Keratinocyte (primary cell): ENCODE measurements at regions not wholly inside any gene's neighbourhood (a gene's known extent, or its start where the extent isn't known, plus 50 kb on each side); places are given as distances from the start of the nearest gene placed in this dataset.

Experiments used
- DNase-seq: peaks from one replicate; pipeline ENCODE4 v3.0.0-alpha.2; 2011; ENCODE audit warnings: low read depth, missing footprints, low spot score
- FAIRE-seq: peaks from 2 replicates; lab custom pipeline; 2011; peaks lifted over from hg19 to GRCh38; lab: Jason Lieb, UNC
- H2AFZ ChIP-seq: 2 replicates; pipeline ENCODE4 v1.6.0; 2012; ENCODE audit warnings: low read length, control low read depth, inconsistent platforms; ENCODE audit not compliant: control insufficient read depth
- H3K27ac ChIP-seq: 2 replicates; pipeline ENCODE4 v1.5.1; 2011; ENCODE audit warnings: low read length; ENCODE audit not compliant: control insufficient read depth, insufficient read depth
- H3K27me3 ChIP-seq: 3 replicates; pipeline ENCODE4 v1.6.0; 2011; ENCODE audit warnings: low read length; ENCODE audit not compliant: control insufficient read depth, insufficient read depth; ENCODE audit errors: extremely low read depth
- H3K36me3 ChIP-seq, 2 experiments: 2 replicates in 1 of 2; 3 replicates in 1 of 2; pipeline ENCODE4 v1.5.1; 2011; ENCODE audit warnings: low read length in 2 of 2, mild to moderate bottlenecking in 1 of 2; ENCODE audit not compliant: control insufficient read depth in 2 of 2, insufficient read depth in 2 of 2; ENCODE audit errors: extremely low read depth in 1 of 2
- H3K4me1 ChIP-seq: 3 replicates; pipeline ENCODE4 v1.5.1; 2011; ENCODE audit warnings: low read length; ENCODE audit not compliant: control insufficient read depth, insufficient read depth; ENCODE audit errors: extremely low read depth
- H3K4me2 ChIP-seq: 3 replicates; pipeline ENCODE4 v1.6.0; 2011; ENCODE audit warnings: low read depth, low read length; ENCODE audit not compliant: control insufficient read depth, insufficient read depth; ENCODE audit errors: extremely low read depth
- H3K4me3 ChIP-seq, 3 experiments: fragments of 200-600 bp in 1 of 3; sonication (generic) in 1 of 3; 2 replicates in 2 of 3; 3 replicates in 1 of 3; pipeline ENCODE4 v1.5.1; 2011 to 2016; ENCODE audit warnings: low read length in 3 of 3, mild to moderate bottlenecking in 3 of 3, control low read depth in 2 of 3, inconsistent platforms in 1 of 3, low read depth in 1 of 3, mixed read lengths in 1 of 3, mixed run types in 1 of 3, moderate library complexity in 1 of 3; ENCODE audit not compliant: control insufficient read depth in 2 of 3, insufficient read depth in 2 of 3; ENCODE audit errors: extremely low read depth in 1 of 3
- H3K79me2 ChIP-seq: 2 replicates; pipeline ENCODE4 v1.6.0; 2012; ENCODE audit warnings: low read length; ENCODE audit not compliant: control insufficient read depth, insufficient read depth
- H3K9ac ChIP-seq: 3 replicates; pipeline ENCODE4 v1.6.0; 2011; ENCODE audit warnings: low read length; ENCODE audit not compliant: control insufficient read depth, insufficient read depth; ENCODE audit errors: extremely low read depth
- H3K9me1 ChIP-seq: 3 replicates; pipeline ENCODE4 v1.6.0; 2011; ENCODE audit warnings: low read length; ENCODE audit not compliant: control insufficient read depth, insufficient read depth; ENCODE audit errors: extremely low read depth
- H3K9me3 ChIP-seq: 2 replicates; pipeline ENCODE4 v1.5.1; 2012; ENCODE audit warnings: low read depth, low read length; ENCODE audit not compliant: control insufficient read depth
- H4K20me1 ChIP-seq: 3 replicates; pipeline ENCODE4 v1.6.0; 2011; ENCODE audit warnings: low read length; ENCODE audit not compliant: control insufficient read depth, insufficient read depth; ENCODE audit errors: extremely low read depth
- CTCF ChIP-seq, 3 experiments: IDR thresholded peaks in 1 of 3; conservative IDR thresholded peaks in 1 of 3; optimal IDR thresholded peaks in 1 of 3; 2 replicates in 2 of 3; 3 replicates in 1 of 3; pipeline versions ENCODE3 to v1.5.1; 2011; ENCODE audit warnings: low read length in 3 of 3, mild to moderate bottlenecking in 3 of 3, moderate library complexity in 2 of 3, control low read depth in 1 of 3, inconsistent platforms in 1 of 3; ENCODE audit not compliant: insufficient read depth in 2 of 3; ENCODE audit errors: extremely low read depth in 1 of 3
- EZH2 ChIP-seq: IDR thresholded peaks from one replicate; pipeline ENCODE4 v1.6.1; 2012; ENCODE audit warnings: inconsistent platforms, mild to moderate bottlenecking, low read length, moderate library complexity
- dilution Hi-C: fragments of 300-500 bp; cut with MboI; formaldehyde crosslinking; loops from one replicate; pipeline ENCODE4 v1.7.0; 2020; ENCODE audit warnings: low sequenced_read_pairs; ENCODE audit not compliant: extremely low pct_ligation_motif_present

DNA sequence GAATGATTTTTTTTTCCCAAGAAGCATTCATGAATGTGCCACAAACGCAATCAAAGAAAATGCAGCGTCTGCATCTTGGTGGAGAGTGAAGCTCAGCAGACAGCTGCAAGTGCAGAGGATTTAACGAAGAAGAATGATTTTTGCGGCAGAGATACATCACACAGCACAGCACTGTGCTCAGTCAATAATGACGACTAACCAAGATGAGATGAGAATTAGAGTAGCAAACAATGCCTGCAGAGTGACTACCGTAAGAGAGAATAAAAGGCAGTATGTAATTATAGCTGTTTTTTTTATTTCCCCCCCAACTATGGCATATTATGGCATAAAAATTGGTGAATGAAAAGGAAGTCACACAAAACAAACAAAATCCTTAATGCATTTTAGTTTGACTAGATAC is 218.0 kb upstream of the ROBO1 start:
- Histone ChIP-seq H3K4me3 (no peak overlapping the region), H3K4me1 (no peaks in the 10 kb centered on the region), H3K79me2 (no peaks in the 10 kb centered on the region), H3K9me1 (no peaks in the 10 kb centered on the region), H4K20me1 (no peaks in the 10 kb centered on the region), H3K36me3 (no peaks in the 10 kb centered on the region), H3K4me2 (no peak overlapping the region), H2AFZ (no peak overlapping the region), H3K27ac (no peak overlapping the region), H3K9ac (no peak overlapping the region), H3K27me3 (no peaks in the 10 kb centered on the region), H3K9me3 (no peaks in the 10 kb centered on the region)
- dilution Hi-C loops: no loop called here
- no peak for FAIRE-seq
- DNase-seq: no peak
- TF ChIP-seq EZH2: no peak
- TF ChIP-seq CTCF (optimal IDR thresholded peaks at IDR 0.05 in 1 of 3, IDR thresholded peaks at IDR 0.05 in 1 of 3, conservative IDR thresholded peaks at IDR 0.05 in 1 of 3; ENCODE audit: extremely low read depth in 1 of 3, insufficient read depth in 2 of 3, low read length in 3 of 3): no peak

GRCh38 chr3:79983118-79983517 is 215.3 kb upstream of the ROBO1 start:
- FAIRE-seq: no peak
- Histone ChIP-seq H3K9me3 (no peaks in the 10 kb centered on the region), H2AFZ (no peak overlapping the region), H3K4me1 (no peaks in the 10 kb centered on the region), H3K36me3 (no peaks in the 10 kb centered on the region), H3K27me3 (no peaks in the 10 kb centered on the region), H4K20me1 (no peaks in the 10 kb centered on the region), H3K4me3 (no peak overlapping the region), H3K9ac (no peak overlapping the region), H3K79me2 (no peaks in the 10 kb centered on the region), H3K9me1 (no peaks in the 10 kb centered on the region), H3K27ac (no peak overlapping the region), H3K4me2 (no peak overlapping the region)
- TF ChIP-seq EZH2: no peak
- dilution Hi-C loops: no loop called here
- no peak for DNase-seq

- dilution Hi-C loops: no loop called here
- Histone ChIP-seq H3K27ac (no peak overlapping the region), H3K27me3 (no peaks in the 10 kb centered on the region), H3K4me2 (no peak overlapping the region), H3K79me2 (no peaks in the 10 kb centered on the region), H3K36me3 (no peaks in the 10 kb centered on the region), H3K9ac (no peak overlapping the region), H3K4me1 (no peaks in the 10 kb centered on the region), H3K9me1 (no peaks in the 10 kb centered on the region), H4K20me1 (no peaks in the 10 kb centered on the region), H3K4me3 (no peak overlapping the region), H2AFZ (no peak overlapping the region), H3K9me3 (no peaks in the 10 kb centered on the region)
- FAIRE-seq: no peak
- no peak for DNase-seq
- TF ChIP-seq EZH2: no peak
- no peak for TF ChIP-seq CTCF (optimal IDR thresholded peaks at IDR 0.05 in 1 of 3, IDR thresholded peaks at IDR 0.05 in 1 of 3, conservative IDR thresholded peaks at IDR 0.05 in 1 of 3; ENCODE audit: extremely low read depth in 1 of 3, insufficient read depth in 2 of 3, low read length in 3 of 3)
These were observed 212.2 kb upstream of the ROBO1 start for GRCh38 chr3:79979990-79980389.
